HCT116 (cell line): ENCODE measurements at regions not wholly inside any gene's neighbourhood (a gene's known extent, or its start where the extent isn't known, plus 50 kb on each side); places are given as distances from the start of the nearest gene placed in this dataset.

Source experiments
- ATAC-seq: fragments of 200-7000 bp; cut with Tn5 transposase; 2 replicates; pipeline ENCODE4 v1.9.1; 2020; ENCODE audit warnings: mild to moderate bottlenecking, moderate library complexity
- BruUV-seq: library from RNA; stranded (reverse); fragments of 400-500 nt; replicated peaks from 2 replicates; lab custom pipeline; 2021; lab: Mats Ljungman, UMichigan
- CTCF ChIA-PET: fragments of 300-600 bp; sonication (Branson Sonifier 250); formaldehyde crosslinking; loops from one replicate; lab custom pipeline; 2021; ENCODE audit warnings: antibody characterized with exemption; lab: Charles Lee
- POLR2A ChIA-PET: fragments of 300-600, 350-600 bp; sonication (Branson Sonifier 250); formaldehyde crosslinking; loops from one replicate; lab custom pipeline; 2021; ENCODE audit warnings: antibody characterized with exemption; lab: Charles Lee
- RAD21 ChIA-PET, 2 experiments: fragments of 300-600 bp; sonication (Branson Sonifier 250); formaldehyde crosslinking; loops; one replicate each; lab custom pipeline; 2023; ENCODE audit warnings: low total read pairs in 2 of 2; ENCODE audit not compliant: uncharacterized antibody in 2 of 2, unreplicated experiment in 2 of 2, low non-redundant PET in 1 of 2; lab: Charles Lee
- DNase-seq: peaks from one replicate; pipeline ENCODE4 v3.0.0-alpha.2; 2010; ENCODE audit warnings: low read depth, low spot score
- H2AFZ ChIP-seq: fragments of 200-600 bp; shearing (Covaris generic), sonication (generic); 2 replicates; pipeline ENCODE4 v1.6.1; 2017; ENCODE audit warnings: low read depth, mixed run types, mixed read lengths, antibody characterized with exemption, low read length; ENCODE audit not compliant: poor library complexity, severe bottlenecking
- H3K27ac ChIP-seq: 2 replicates; pipeline ENCODE4 v1.5.1; 2012; ENCODE audit warnings: low read depth, low read length
- H3K27me3 ChIP-seq: fragments of 200-600 bp; sonication (generic); 2 replicates; pipeline ENCODE4 v1.6.1; 2016; ENCODE audit warnings: mixed run types, low read length, mixed read lengths; ENCODE audit not compliant: insufficient read depth
- H3K36me3 ChIP-seq, 2 experiments: fragments of 200-500 bp in 1 of 2; fragments of 200-600 bp in 1 of 2; sonication (Bioruptor generic) in 1 of 2; sonication (generic) in 1 of 2; 2 replicates each; pipeline versions ENCODE4 v1.5.1 to v1.6.1; 2014 to 2016; ENCODE audit warnings: low read length in 2 of 2, inconsistent platforms in 1 of 2, mixed read lengths in 1 of 2, mixed run types in 1 of 2; ENCODE audit not compliant: insufficient read depth in 2 of 2, control insufficient read depth in 1 of 2
- H3K4me1 ChIP-seq, 2 experiments: fragments of 200-600 bp in 1 of 2; sonication (generic) in 1 of 2; 2 replicates each; pipeline versions ENCODE4 v1.5.1 to v1.6.1; 2012 to 2017; ENCODE audit warnings: low read length in 2 of 2, inconsistent platforms in 1 of 2, mild to moderate bottlenecking in 1 of 2, mixed read lengths in 1 of 2, mixed run types in 1 of 2, moderate library complexity in 1 of 2; ENCODE audit not compliant: insufficient read depth in 2 of 2, control insufficient read depth in 1 of 2
- H3K4me2 ChIP-seq: fragments of 200-600 bp; sonication (generic); 2 replicates; pipeline ENCODE4 v1.6.1; 2017; ENCODE audit warnings: mixed run types, low read length, mixed read lengths
- H3K4me3 ChIP-seq, 2 experiments: fragments of 200-600 bp in 1 of 2; sonication (generic) in 1 of 2; replicated peaks in 1 of 2; 2 replicates each; pipeline ENCODE4 v1.5.1; 2011 to 2016; ENCODE audit warnings: low read length in 2 of 2, control low read depth in 1 of 2, low read depth in 1 of 2, mild to moderate bottlenecking in 1 of 2, mixed read lengths in 1 of 2, mixed run types in 1 of 2
- H3K79me2 ChIP-seq: fragments of 200-600 bp; sonication (generic); 2 replicates; pipeline ENCODE4 v1.6.1; 2017; ENCODE audit warnings: mild to moderate bottlenecking, mixed run types, low read length, moderate library complexity, mixed read lengths; ENCODE audit not compliant: insufficient read depth
- H3K9ac ChIP-seq: fragments of 200-600 bp; sonication (generic); 2 replicates; pipeline ENCODE4 v1.6.1; 2016; ENCODE audit warnings: low read length, mixed read lengths
- H3K9me2 ChIP-seq: fragments of 200-600 bp; sonication (generic), shearing (Covaris generic); 2 replicates; pipeline ENCODE4 v1.6.1; 2017; ENCODE audit warnings: mixed run types, mild to moderate bottlenecking, moderate library complexity; ENCODE audit not compliant: insufficient read depth
- H3K9me3 ChIP-seq, 2 experiments: fragments of 200-500 bp in 1 of 2; fragments of 200-600 bp in 1 of 2; sonication (Bioruptor generic) in 1 of 2; sonication (generic) in 1 of 2; 2 replicates each; pipeline ENCODE4 v1.6.1; 2014 to 2017; ENCODE audit warnings: low read length in 2 of 2, mixed read lengths in 2 of 2, inconsistent platforms in 1 of 2, low read depth in 1 of 2, mild to moderate bottlenecking in 1 of 2, mixed run types in 1 of 2, moderate library complexity in 1 of 2; ENCODE audit not compliant: control insufficient read depth in 1 of 2, insufficient read depth in 1 of 2
- H4K20me1 ChIP-seq: fragments of 200-600 bp; sonication (generic), shearing (Covaris generic); 2 replicates; pipeline ENCODE4 v1.6.1; 2017; ENCODE audit warnings: mixed run types, mild to moderate bottlenecking, moderate library complexity; ENCODE audit not compliant: insufficient read depth
- ATF3 ChIP-seq: IDR thresholded peaks from 2 replicates; pipeline ENCODE4 v1.6.1; 2012
- CEBPB ChIP-seq: IDR thresholded peaks from 2 replicates; pipeline ENCODE4 v1.6.1; 2012; ENCODE audit warnings: low read depth
- EGR1 ChIP-seq: IDR thresholded peaks from 2 replicates; pipeline ENCODE4 v1.6.1; 2012; ENCODE audit warnings: low read depth
- ELF1 ChIP-seq: IDR thresholded peaks from 2 replicates; pipeline ENCODE4 v1.6.1; 2012; ENCODE audit warnings: low read depth, borderline replicate concordance
- FOSL1 ChIP-seq: IDR thresholded peaks from 2 replicates; pipeline ENCODE4 v1.6.1; 2012; ENCODE audit warnings: low read depth
- MAX ChIP-seq: IDR thresholded peaks from 2 replicates; pipeline ENCODE4 v1.6.1; 2012
- POLR2A ChIP-seq: IDR thresholded peaks from 2 replicates; pipeline ENCODE4 v1.7.0; 2011; ENCODE audit warnings: borderline replicate concordance; ENCODE audit not compliant: insufficient read depth, insufficient read length; ENCODE audit errors: extremely low read depth
- REST ChIP-seq: IDR thresholded peaks from 2 replicates; pipeline ENCODE4 v1.6.1; 2012; ENCODE audit warnings: low read depth
- SIN3A ChIP-seq: IDR thresholded peaks from 2 replicates; pipeline ENCODE4 v1.6.1; 2012; ENCODE audit warnings: low read depth
- SP1 ChIP-seq: IDR thresholded peaks from 2 replicates; pipeline ENCODE4 v1.6.1; 2012; ENCODE audit warnings: low read depth
- SRF ChIP-seq: IDR thresholded peaks from 2 replicates; pipeline ENCODE4 v1.6.1; 2012; ENCODE audit warnings: low read depth
- TCF7L2 ChIP-seq: IDR thresholded peaks from 2 replicates; pipeline ENCODE4 v1.7.0; 2011; ENCODE audit warnings: borderline replicate concordance, inconsistent platforms; ENCODE audit not compliant: insufficient read depth, insufficient read length; ENCODE audit errors: extremely low read depth
- ZBTB33 ChIP-seq: IDR thresholded peaks from 2 replicates; pipeline ENCODE4 v1.6.1; 2011; ENCODE audit warnings: mild to moderate bottlenecking, low read length, moderate library complexity; ENCODE audit not compliant: insufficient replicate concordance; ENCODE audit errors: extremely low read depth
- ZFX ChIP-seq: fragments of 450-650 bp; IDR thresholded peaks from 2 replicates; pipeline ENCODE4 v1.6.1; 2017
- intact Hi-C: fragments of 100-400 bp; cut with micrococcal nuclease; formaldehyde crosslinking; loops from 2 replicates; pipeline ENCODE4 v1.10.0; 2022

- H3K9me2 ChIP-seq: no peaks in the 10 kb centered on the region
- no peak for TF ChIP-seq ZBTB33
- no peak for TF ChIP-seq ELF1
- no peak for TF ChIP-seq TCF7L2
- no peak for TF ChIP-seq SIN3A
- no peak for TF ChIP-seq POLR2A
- no peak for TF ChIP-seq ZFX
- TF ChIP-seq ATF3: no peak
- TF ChIP-seq CEBPB: no peak
- TF ChIP-seq SRF: no peak
- H3K36me3 ChIP-seq: no peaks in the 10 kb centered on the region
- H4K20me1 ChIP-seq: no peaks in the 10 kb centered on the region
- ChIA-PET RAD21 (no interaction called here), POLR2A (no interaction called here), CTCF (no interaction called here)
- BruUV-seq: no TSS peak
- peaks cover 3 to 9% of the 10 kb centered on the region in 2 experiments; a peak in 2 of 4 replicates for H3K9me3 ChIP-seq
- intact Hi-C loops: no loop called here
- H3K27me3 ChIP-seq: no peaks in the 10 kb centered on the region
- H3K4me1 ChIP-seq: no peaks in the 10 kb centered on the region
- DNase-seq (no peak), ATAC-seq (no peak)
- H2AFZ ChIP-seq: no peak overlapping the region
- H3K79me2 ChIP-seq: no peaks in the 10 kb centered on the region
- H3K27ac ChIP-seq: no peak overlapping the region
- H3K4me2 ChIP-seq: no peak overlapping the region
- H3K4me3 ChIP-seq: no peak overlapping the region
- no peak overlapping the region for H3K9ac ChIP-seq
These were observed 479.4 kb downstream of the JRKL start for GRCh38 chr11:96869207-96869606.

- H3K9me3 ChIP-seq: peaks cover 3 to 9% of the 10 kb centered on the region in 2 experiments; a peak in 2 of 4 replicates
- H2AFZ ChIP-seq: no peak overlapping the region
- H3K9me2 ChIP-seq: no peaks in the 10 kb centered on the region
- POLR2A ChIA-PET: no interaction called here
- RAD21 ChIA-PET: no interaction called here
- H3K4me1 ChIP-seq: no peaks in the 10 kb centered on the region
- intact Hi-C loops: no loop called here
- no peak for DNase-seq
- TF ChIP-seq REST: no peak
- TF ChIP-seq SP1: no peak
- TF ChIP-seq FOSL1: no peak
- TF ChIP-seq CEBPB: no peak
- no peak for TF ChIP-seq EGR1
- TF ChIP-seq MAX: no peak
- H3K4me2 ChIP-seq: no peak overlapping the region
- no TSS peak for BruUV-seq
- no peaks in the 10 kb centered on the region for H4K20me1 ChIP-seq
- H3K27me3 ChIP-seq: no peaks in the 10 kb centered on the region
- no peak for ATAC-seq
- no peak overlapping the region for H3K4me3 ChIP-seq
- CTCF ChIA-PET: no interaction called here
- no peak overlapping the region for H3K27ac ChIP-seq
- no peaks in the 10 kb centered on the region for H3K36me3 ChIP-seq
- H3K79me2 ChIP-seq: no peaks in the 10 kb centered on the region
- H3K9ac ChIP-seq: no peak overlapping the region
These were observed 485.9 kb downstream of the JRKL start for GRCh38 chr11:96875712-96876111.
